ENCODE measurements at regions not wholly inside any gene's neighbourhood (a gene's known extent, or its start where the extent isn't known, plus 50 kb on each side); places are given as distances from the start of the nearest gene placed in this dataset.

DNA sequence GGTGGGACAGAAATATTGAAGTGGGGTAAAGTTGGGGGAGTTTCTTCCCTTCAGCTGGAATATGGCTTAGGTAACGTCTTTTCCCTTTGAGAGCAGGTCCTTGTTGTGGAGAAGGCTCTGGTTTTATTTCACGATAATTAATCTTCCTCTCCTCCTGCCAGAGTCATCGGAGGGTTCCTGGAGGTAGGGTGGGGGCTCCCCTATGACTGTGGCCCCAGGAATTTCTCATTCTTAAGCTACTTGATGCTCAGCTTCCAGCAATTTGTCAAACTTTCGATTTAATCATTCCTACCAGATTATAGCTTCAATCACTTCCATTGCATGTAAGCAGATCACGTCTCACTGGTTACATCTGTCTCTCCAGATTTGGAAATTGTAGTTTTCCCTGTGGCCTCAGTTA lies 242.8 kb upstream of the PLET1 start (continued):
- TF ChIP-seq TAF7 (optimal IDR thresholded peaks at IDR 0.05; ENCODE audit: borderline replicate concordance, low read depth, low read length) = no peak

Data from H1 (cell line).